SU-DHL-6 (cell line): ENCODE measurements at regions not wholly inside any gene's neighbourhood (a gene's known extent, or its start where the extent isn't known, plus 50 kb on each side); places are given as distances from the start of the nearest gene placed in this dataset.

ENCODE experiments used
- H2AFZ ChIP-seq: fragments of 200-600 bp; sonication (generic); 2 replicates; pipeline ENCODE4 v1.6.1; 2014; ENCODE audit warnings: low read depth, mild to moderate bottlenecking, moderate library complexity, mixed read lengths, antibody characterized with exemption, low read length; ENCODE audit not compliant: severe bottlenecking
- H3F3A ChIP-seq: fragments of 200-600 bp; shearing (Covaris generic); 2 replicates; pipeline ENCODE4 v1.6.0; 2016; ENCODE audit warnings: antibody characterized with exemption, mild to moderate bottlenecking; ENCODE audit not compliant: insufficient read depth
- H3K27ac ChIP-seq: fragments of 200-600 bp; sonication (generic); 2 replicates; pipeline ENCODE4 v1.5.1; 2016; ENCODE audit warnings: low read depth, mild to moderate bottlenecking, low read length, moderate library complexity, mixed read lengths
- H3K27me3 ChIP-seq: fragments of 200-600 bp; sonication (generic), shearing (Covaris generic); 2 replicates; pipeline ENCODE4 v1.6.0; 2014; ENCODE audit warnings: mild to moderate bottlenecking, low read length
- H3K36me3 ChIP-seq: fragments of 200-600 bp; sonication (generic); 2 replicates; pipeline ENCODE4 v1.6.1; 2014; ENCODE audit warnings: mild to moderate bottlenecking, low read length, mixed read lengths
- H3K4me2 ChIP-seq: fragments of 300-600, 200-600 bp; shearing (Covaris generic), sonication (generic); 2 replicates; pipeline ENCODE4 v1.6.0; 2014; ENCODE audit warnings: low read length, low read depth, mild to moderate bottlenecking; ENCODE audit not compliant: poor library complexity, severe bottlenecking
- H3K4me3 ChIP-seq: fragments of 200-600 bp; sonication (generic); 2 replicates; pipeline ENCODE4 v1.5.1; 2014; ENCODE audit warnings: antibody characterized with exemption, low read length, mild to moderate bottlenecking, mixed read lengths; ENCODE audit not compliant: insufficient read depth, poor library complexity, severe bottlenecking
- H3K79me2 ChIP-seq: fragments of 200-600 bp; sonication (generic); 2 replicates; pipeline ENCODE4 v1.6.1; 2014; ENCODE audit warnings: mild to moderate bottlenecking, low read length, moderate library complexity; ENCODE audit not compliant: insufficient read depth
- H3K9ac ChIP-seq: fragments of 200-600 bp; sonication (generic); 2 replicates; pipeline ENCODE4 v1.7.0; 2014; ENCODE audit warnings: mild to moderate bottlenecking, low read length
- H3K9me2 ChIP-seq: fragments of 200-600 bp; sonication (generic); replicated peaks from 2 replicates; pipeline ENCODE4 v1.6.1; 2014; ENCODE audit warnings: low read length; ENCODE audit not compliant: insufficient read depth
- H3K9me3 ChIP-seq: fragments of 200-600 bp; sonication (generic); 2 replicates; pipeline ENCODE4 v1.6.1; 2014; ENCODE audit warnings: low read length, mixed read lengths; ENCODE audit not compliant: insufficient read depth
- H4K20me1 ChIP-seq: fragments of 200-600 bp; sonication (generic); 2 replicates; pipeline ENCODE4 v1.6.1; 2014; ENCODE audit warnings: low read depth, mild to moderate bottlenecking, antibody characterized with exemption, low read length, moderate library complexity, mixed read lengths
- CTCF ChIP-seq: fragments of 200-600 bp; sonication (generic); IDR thresholded peaks from one replicate; pipeline ENCODE4 v1.5.1; 2017; ENCODE audit warnings: antibody characterized with exemption, mild to moderate bottlenecking, low read length, moderate library complexity; ENCODE audit not compliant: insufficient read depth, poor library complexity, severe bottlenecking
- EZH2phosphoT487 ChIP-seq: fragments of 200-600 bp; sonication (generic), shearing (Covaris generic); conservative IDR thresholded peaks from 2 replicates; pipeline ENCODE4 v1.6.1; 2018; ENCODE audit warnings: mild to moderate bottlenecking, antibody characterized with exemption, low read length, moderate library complexity, mixed read lengths

- Histone ChIP-seq H3K9me2 (no peaks in the 10 kb centered on the region), H3K9me3 (no peaks in the 10 kb centered on the region), H3K36me3 (no peaks in the 10 kb centered on the region), H4K20me1 (no peaks in the 10 kb centered on the region), H3F3A (no peaks in the 10 kb centered on the region), H3K27ac (no peak overlapping the region), H2AFZ (no peak overlapping the region), H3K9ac (no peak overlapping the region), H3K4me2 (no peak overlapping the region), H3K79me2 (no peaks in the 10 kb centered on the region), H3K4me3 (no peak overlapping the region), H3K27me3 (no peaks in the 10 kb centered on the region)
- TF ChIP-seq CTCF = no peak
- TF ChIP-seq EZH2phosphoT487 = no peak
Observed at GRCh38 chr1:47559944-47560695, 122.3 kb downstream of the FOXD2 start.

GRCh38 chr1:47561523-47562007 lies 123.7 kb downstream of the FOXD2 start:
- no peak overlapping the region for H3K4me3 ChIP-seq
- no peak overlapping the region for H2AFZ ChIP-seq
- H3K79me2 ChIP-seq = no peaks in the 10 kb centered on the region
- no peaks in the 10 kb centered on the region for H3K27me3 ChIP-seq
- H3K9ac ChIP-seq = no peak overlapping the region
- no peaks in the 10 kb centered on the region for H3K9me2 ChIP-seq
- H4K20me1 ChIP-seq = no peaks in the 10 kb centered on the region
- no peak overlapping the region for H3K27ac ChIP-seq
- TF ChIP-seq EZH2phosphoT487 (no peak), CTCF (no peak)
- H3K4me2 ChIP-seq = no peak overlapping the region
- no peaks in the 10 kb centered on the region for H3K9me3 ChIP-seq
- no peaks in the 10 kb centered on the region for H3F3A ChIP-seq
- H3K36me3 ChIP-seq = no peaks in the 10 kb centered on the region

GRCh38 chr1:47562147-47562546 lies 124.3 kb downstream of the FOXD2 start:
- no peak overlapping the region for H3K9ac ChIP-seq
- no peak overlapping the region for H3K4me3 ChIP-seq
- H3K27me3 ChIP-seq = no peaks in the 10 kb centered on the region
- no peaks in the 10 kb centered on the region for H4K20me1 ChIP-seq
- no peak overlapping the region for H3K4me2 ChIP-seq
- no peaks in the 10 kb centered on the region for H3K79me2 ChIP-seq
- H3K9me2 ChIP-seq = no peaks in the 10 kb centered on the region
- no peak overlapping the region for H2AFZ ChIP-seq
- TF ChIP-seq EZH2phosphoT487 (no peak), CTCF (no peak)
- no peak overlapping the region for H3K27ac ChIP-seq
- no peaks in the 10 kb centered on the region for H3F3A ChIP-seq
- no peaks in the 10 kb centered on the region for H3K9me3 ChIP-seq
- H3K36me3 ChIP-seq = no peaks in the 10 kb centered on the region
